ENCODE measurements at regions not wholly inside any gene's neighbourhood (a gene's known extent, or its start where the extent isn't known, plus 50 kb on each side); places are given as distances from the start of the nearest gene placed in this dataset.

- TF ChIP-seq POLR2A (IDR thresholded peaks at IDR 0.05; ENCODE audit: low read length) (no peak), GATA1 (IDR thresholded peaks at IDR 0.05; ENCODE audit: low read depth, low read length) (no peak)
Observed at GRCh38 chr7:121603886-121604285, 207.8 kb upstream of the FAM3C start.
